22Rv1 (cell line): ENCODE measurements at regions not wholly inside any gene's neighbourhood (a gene's known extent, or its start where the extent isn't known, plus 50 kb on each side); places are given as distances from the start of the nearest gene placed in this dataset.

ENCODE experiments used
- H3K27ac ChIP-seq: fragments of 450-650 bp; 2 replicates; pipeline ENCODE4 v1.5.1; 2017
- ZFX ChIP-seq: fragments of 450-650 bp; IDR thresholded peaks from 2 replicates; pipeline ENCODE4 v1.6.1; 2017; ENCODE audit warnings: antibody characterized with exemption, borderline replicate concordance
- TF ChIP-seq, protein P1 (sequence below): fragments of 450-650 bp; IDR thresholded peaks from 2 replicates; pipeline ENCODE4 v1.5.1; 2017; ENCODE audit warnings: mild to moderate bottlenecking

DNA sequence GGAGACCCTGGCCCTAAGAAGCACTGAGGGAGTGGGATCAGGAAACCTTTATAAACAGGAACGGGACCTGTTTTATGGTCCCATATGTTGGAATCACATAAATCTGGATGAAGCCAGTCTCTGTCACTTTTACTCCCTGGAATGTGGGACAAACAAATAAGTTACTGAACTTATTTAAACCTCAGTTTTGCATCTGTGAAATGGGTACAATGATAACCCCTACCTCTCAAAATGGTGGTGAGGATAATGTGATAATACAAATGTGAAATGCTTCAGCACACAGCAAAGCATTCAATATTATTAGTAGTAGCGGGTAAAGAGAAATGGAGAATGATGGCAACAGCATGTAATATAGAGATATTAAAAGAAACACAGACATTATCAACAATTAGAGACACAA, 298.9 kb downstream of the ZSWIM6 start:
- TF ChIP-seq, protein P1, sequence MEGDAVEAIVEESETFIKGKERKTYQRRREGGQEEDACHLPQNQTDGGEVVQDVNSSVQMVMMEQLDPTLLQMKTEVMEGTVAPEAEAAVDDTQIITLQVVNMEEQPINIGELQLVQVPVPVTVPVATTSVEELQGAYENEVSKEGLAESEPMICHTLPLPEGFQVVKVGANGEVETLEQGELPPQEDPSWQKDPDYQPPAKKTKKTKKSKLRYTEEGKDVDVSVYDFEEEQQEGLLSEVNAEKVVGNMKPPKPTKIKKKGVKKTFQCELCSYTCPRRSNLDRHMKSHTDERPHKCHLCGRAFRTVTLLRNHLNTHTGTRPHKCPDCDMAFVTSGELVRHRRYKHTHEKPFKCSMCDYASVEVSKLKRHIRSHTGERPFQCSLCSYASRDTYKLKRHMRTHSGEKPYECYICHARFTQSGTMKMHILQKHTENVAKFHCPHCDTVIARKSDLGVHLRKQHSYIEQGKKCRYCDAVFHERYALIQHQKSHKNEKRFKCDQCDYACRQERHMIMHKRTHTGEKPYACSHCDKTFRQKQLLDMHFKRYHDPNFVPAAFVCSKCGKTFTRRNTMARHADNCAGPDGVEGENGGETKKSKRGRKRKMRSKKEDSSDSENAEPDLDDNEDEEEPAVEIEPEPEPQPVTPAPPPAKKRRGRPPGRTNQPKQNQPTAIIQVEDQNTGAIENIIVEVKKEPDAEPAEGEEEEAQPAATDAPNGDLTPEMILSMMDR: no peak
- TF ChIP-seq ZFX: no peak
- no peak overlapping the region for H3K27ac ChIP-seq

DNA sequence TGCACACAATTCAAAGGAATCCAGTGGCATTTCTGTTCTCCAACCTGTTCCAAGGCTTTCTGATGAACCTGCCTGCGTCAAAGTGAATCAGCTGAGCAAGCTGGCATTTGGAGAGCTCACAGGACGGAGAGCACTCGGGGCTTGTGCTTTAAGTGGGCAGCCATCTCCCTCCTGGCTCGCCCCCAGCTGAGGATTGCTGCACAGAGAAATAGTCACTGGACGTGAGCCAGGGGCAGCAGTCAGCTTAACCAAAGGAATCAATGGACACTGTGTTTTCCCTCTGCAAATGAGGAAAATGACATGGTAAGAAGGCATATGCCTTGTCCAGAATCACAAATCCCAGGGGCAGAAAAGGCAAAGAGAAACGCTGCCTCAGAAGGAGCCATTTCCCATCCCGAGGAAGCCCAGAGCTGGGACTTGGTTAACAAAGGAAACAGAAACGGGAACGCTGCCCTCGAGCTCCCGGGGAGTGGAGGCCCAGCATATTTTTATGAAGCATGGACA, 299.4 kb downstream of the ZSWIM6 start:
- no peak overlapping the region for H3K27ac ChIP-seq
- TF ChIP-seq, protein P1: no peak
- TF ChIP-seq ZFX: no peak

DNA sequence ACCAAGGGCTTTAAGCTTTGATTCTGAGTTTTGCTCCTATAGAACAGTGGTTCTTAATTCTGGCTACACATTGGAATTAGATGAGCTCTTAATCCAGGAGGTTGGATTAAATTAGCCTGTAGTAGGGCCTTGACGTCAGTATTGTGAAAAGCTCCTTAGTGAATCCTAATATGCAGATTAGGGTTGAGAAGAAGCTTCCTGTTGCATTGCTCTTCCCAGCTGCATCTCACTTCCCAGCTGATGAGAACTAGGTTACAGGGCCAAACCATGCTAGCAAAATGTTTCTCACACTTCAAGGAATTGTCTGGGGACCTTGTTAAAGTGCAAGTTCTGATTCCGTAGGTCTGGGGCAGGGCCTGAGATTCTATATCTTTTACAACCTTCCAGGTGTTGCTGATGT, 300.0 kb downstream of the ZSWIM6 start:
- no peak for TF ChIP-seq ZFX
- TF ChIP-seq, protein P1: no peak
- H3K27ac ChIP-seq: no peak overlapping the region

DNA sequence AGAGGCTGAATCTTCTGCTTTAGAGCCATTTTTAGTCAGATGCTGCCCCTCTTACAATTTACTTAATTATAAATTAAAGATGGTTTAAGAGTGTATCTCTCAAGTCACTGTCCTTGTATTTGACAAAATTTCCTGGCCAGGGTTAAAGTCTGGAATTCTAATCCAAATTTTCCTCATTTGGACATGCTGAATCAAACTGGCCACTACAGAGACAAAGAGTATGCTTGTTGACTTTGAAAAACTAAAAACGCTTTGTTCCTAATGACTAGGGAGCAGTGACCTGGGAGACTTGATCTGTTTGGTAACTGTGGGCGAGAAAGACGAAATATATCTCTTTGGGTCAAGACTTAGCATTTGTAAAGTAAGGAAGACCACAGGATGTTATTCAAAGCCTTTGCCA, 303.2 kb downstream of the ZSWIM6 start:
- no peak for TF ChIP-seq ZFX
- TF ChIP-seq, protein P1: no peak
- H3K27ac ChIP-seq: no peak overlapping the region

DNA sequence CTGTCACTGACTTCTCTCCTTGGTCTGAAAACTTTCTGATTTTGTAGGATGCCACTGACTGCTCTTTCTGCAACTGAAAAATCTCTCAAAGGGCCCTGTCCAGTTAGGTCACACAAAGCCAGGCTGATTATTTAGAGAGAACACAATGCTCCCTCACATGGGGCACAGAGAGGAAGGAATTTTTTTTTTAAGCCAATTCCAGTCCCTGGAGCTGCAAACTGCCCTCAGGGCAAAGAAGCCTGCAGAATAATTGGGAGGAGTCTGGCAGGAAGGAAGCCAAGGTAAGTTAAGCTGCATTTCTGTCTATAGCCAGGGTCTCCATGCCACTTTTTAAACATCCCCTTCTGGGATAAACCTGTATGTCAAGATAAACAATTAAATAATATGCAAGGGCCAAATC, 305.5 kb downstream of the ZSWIM6 start:
- TF ChIP-seq, protein P1: no peak
- TF ChIP-seq ZFX: no peak
- H3K27ac ChIP-seq: no peak overlapping the region

DNA sequence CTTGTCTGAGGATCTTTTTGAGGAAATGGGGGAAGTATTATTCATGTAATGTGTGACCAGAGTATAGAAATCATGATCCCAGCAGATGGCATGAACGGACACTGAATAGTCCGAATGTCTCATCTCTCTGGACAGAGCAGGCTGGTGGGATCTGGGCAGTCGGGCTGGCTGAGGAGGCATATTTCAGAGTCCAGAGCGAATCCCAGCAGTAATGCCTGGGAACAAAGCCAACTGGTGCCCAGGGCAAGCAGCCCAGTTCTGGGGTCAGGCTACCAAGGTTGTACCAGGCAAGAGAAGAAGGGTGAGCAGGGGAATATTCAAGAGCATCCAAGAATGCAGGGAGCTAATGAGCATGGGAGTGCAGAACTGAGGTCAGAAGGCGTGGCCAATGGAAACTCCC, 306.4 kb downstream of the ZSWIM6 start:
- TF ChIP-seq, protein P1: no peak
- TF ChIP-seq ZFX: no peak

DNA sequence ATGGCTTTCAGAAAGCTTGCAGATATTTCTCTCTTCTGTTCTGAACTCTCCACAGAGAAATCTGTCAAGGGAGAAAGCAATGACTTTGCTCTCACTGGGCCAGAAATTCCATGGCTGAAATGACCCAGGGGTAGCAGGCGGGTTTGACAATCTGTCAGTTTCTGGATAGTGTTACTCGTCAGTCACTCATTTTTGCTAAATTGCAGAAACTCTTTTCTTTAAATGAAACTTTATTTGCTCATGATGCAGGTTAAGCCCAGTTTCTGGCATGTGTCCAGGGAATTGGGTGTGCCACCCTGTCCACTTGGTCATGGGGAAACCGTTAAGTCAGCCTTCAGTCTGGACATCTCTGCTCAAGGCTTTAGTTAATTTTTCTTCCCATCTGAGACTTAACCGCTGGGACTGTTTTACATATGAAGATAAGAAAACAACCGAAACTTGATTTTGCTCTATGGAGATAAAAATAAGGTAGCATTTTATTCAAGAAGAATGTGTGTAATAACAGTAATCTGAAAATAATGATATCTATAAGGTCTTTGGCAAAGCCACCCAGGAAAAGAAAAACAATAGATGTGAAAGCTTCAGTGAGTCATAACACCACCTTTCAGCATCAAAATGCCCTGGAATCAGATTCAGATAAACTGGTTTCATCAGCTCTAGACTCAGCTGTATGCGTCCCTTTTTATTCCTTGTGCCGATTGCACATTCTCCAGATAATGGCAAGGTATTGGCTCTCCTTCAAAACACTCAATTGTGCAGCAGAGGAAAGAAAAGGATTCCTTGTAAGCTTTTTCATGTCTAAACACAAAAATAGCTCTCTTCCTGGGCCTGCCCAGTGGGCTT, 308.3 kb downstream of the ZSWIM6 start:
- no peak overlapping the region for H3K27ac ChIP-seq
- TF ChIP-seq, protein P1: no peak
- no peak for TF ChIP-seq ZFX

More for the DNA sequence above, 306.4 kb downstream of the ZSWIM6 start:
- no peak overlapping the region for H3K27ac ChIP-seq
